ENCODE measurements at regions not wholly inside any gene's neighbourhood (a gene's known extent, or its start where the extent isn't known, plus 50 kb on each side); places are given as distances from the start of the nearest gene placed in this dataset.

DNA sequence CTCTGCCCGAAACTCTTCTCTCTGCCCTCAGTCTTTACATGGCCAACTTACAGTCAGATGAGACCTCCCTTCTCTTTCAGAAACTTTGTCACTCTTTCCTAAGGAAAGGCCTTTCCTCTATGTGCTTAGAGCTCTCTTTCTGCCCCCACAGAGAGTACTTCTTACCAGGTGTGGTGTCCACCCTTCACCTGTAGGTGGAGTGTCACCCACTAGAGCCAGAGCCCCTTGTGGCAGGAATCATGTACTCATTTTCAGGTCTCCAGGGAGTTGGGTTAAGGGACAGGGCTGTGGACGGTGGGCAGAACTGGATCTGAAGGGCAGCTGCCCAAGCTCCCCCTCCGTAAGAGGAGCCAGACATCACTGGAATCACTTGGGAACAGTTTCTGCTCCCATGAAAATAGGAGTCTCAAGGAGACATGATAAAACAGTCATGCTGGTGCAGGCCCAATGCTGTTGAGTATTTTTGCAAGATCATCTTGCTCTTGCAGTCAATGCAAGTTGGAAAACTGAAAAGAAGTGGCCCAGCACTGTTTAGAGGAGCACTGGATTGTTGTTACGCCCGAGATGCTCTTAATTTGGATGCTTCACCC lies 436.7 kb downstream of the ZSWIM6 start:
- TF ChIP-seq GATA3 (IDR thresholded peaks at IDR 0.05; ENCODE audit: low read depth, low read length) (no peak), GATA2 (IDR thresholded peaks at IDR 0.05; ENCODE audit: low read depth, low read length) (no peak)
